ENCODE measurements at regions not wholly inside any gene's neighbourhood (a gene's known extent, or its start where the extent isn't known, plus 50 kb on each side); places are given as distances from the start of the nearest gene placed in this dataset.

DNA sequence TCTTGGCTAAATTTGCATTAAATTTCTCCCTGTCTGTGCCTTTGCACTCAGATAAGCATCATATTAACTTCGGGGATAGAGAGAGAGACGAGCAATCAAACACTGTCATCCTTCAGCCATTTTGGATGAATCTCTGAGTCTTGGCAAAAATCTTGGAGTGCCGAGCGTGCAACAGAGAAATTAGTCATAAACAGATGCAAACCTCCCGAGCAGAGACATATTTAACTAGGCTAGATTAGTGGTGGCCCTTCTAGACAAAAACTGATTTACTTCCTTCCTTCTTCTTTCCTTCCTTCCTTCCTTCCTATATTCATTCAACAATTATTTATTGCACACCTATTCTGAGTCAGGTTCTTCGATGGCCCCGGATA, 114.4 kb upstream of the BLID start:
- H3K9me3 Mint-ChIP-seq, result no peaks in the 10 kb centered on the region
- DNase-seq (ENCODE audit: low spot score in 2 of 2), result no peak
- no peaks in the 10 kb centered on the region for H3K4me1 Mint-ChIP-seq
- no peaks in the 10 kb centered on the region for H3K36me3 Mint-ChIP-seq
- H3K27ac Mint-ChIP-seq, result no peak overlapping the region
- ATAC-seq, result no peak
- no peak overlapping the region for H3K4me3 Mint-ChIP-seq

DNA sequence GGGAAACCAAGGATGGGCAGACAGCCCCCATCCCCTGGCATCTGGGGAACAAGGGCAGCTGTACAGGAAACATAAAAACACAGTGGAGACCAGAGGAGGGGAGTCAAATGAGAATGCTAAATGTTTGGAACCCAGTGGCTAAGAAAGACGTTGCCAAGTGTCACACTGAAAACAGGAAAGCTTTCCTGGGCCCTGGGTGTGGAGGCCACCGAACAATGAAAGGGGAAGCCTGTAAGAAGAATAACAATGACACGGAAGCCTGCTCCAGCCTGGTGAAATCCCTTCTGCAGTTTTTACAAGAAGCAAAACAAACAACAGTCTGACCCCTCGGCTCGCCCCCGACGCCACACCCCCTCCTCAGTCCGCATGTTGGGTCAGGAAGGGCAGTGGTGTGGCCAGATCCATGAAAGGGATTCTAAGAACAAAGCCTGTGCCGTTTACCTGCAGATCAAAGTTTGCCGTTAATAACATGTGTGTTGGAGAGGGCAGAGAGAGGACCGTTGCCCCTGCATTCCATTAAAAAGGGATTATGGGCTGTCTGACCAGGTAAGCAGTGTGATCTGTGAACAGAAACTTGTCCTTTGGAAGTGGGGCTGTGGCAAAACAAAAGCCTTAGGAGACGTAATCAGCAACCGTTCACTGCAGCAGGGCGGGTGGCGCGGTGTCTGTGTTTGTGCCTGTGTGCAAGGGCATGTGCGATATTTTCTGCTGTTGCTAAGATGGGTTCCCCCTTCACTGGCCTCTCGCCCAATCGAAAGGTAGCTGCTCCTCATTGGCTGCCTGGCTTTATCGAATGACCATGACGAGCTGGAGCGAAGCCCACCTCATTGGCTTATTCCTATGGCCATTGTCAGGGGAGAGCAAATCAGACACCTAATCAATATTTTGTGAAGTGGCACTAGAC, 113.7 kb upstream of the BLID start:
- no peaks in the 10 kb centered on the region for H3K36me3 Mint-ChIP-seq
- DNase-seq (ENCODE audit: low spot score in 2 of 2) (no peak), ATAC-seq (no peak)
- H3K9me3 Mint-ChIP-seq, result no peaks in the 10 kb centered on the region
- no peak overlapping the region for H3K27ac Mint-ChIP-seq
- no peaks in the 10 kb centered on the region for H3K4me1 Mint-ChIP-seq
- no peak overlapping the region for H3K4me3 Mint-ChIP-seq

- Mint-ChIP-seq H3K9me3 (no peaks in the 10 kb centered on the region), H3K36me3 (no peaks in the 10 kb centered on the region), H3K4me1 (no peaks in the 10 kb centered on the region), H3K4me3 (no peak overlapping the region), H3K27ac (no peak overlapping the region)
- DNase-seq (ENCODE audit: low spot score in 2 of 2) (no peak), ATAC-seq (no peak)
Observed at GRCh38 chr11:122229078-122229477, 113.1 kb upstream of the BLID start.

GRCh38 chr11:122226810-122227379, 110.9 kb upstream of the BLID start:
- Mint-ChIP-seq H3K4me3 (no peak overlapping the region), H3K9me3 (no peaks in the 10 kb centered on the region), H3K4me1 (no peaks in the 10 kb centered on the region), H3K27ac (no peak overlapping the region), H3K36me3 (no peaks in the 10 kb centered on the region)
- ATAC-seq (no peak), DNase-seq (ENCODE audit: low spot score in 2 of 2) (no peak)

DNA sequence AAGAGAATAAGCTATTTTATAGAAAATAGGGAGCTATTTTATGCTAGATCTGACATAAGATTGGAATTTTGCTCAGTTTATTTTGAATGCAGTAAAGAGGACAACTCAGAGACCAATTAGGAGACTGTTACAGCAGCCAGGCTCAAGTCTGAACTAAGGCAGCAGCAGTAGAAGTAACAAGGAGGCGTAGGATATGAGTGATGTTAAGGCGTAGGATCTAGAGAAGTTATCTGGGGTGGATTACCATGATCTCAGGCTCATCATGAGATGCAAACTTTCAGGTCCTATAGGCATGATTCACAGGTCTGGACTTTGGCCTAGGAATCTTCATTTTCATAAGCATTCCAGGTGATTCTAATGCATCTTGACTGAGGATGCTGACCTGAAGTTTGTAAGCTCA, 108.9 kb upstream of the BLID start:
- H3K4me1 Mint-ChIP-seq, result no peaks in the 10 kb centered on the region
- no peaks in the 10 kb centered on the region for H3K36me3 Mint-ChIP-seq
- H3K9me3 Mint-ChIP-seq, result no peaks in the 10 kb centered on the region
- DNase-seq (ENCODE audit: low spot score in 2 of 2) (no peak), ATAC-seq (no peak)
- H3K27ac Mint-ChIP-seq, result no peak overlapping the region
- no peak overlapping the region for H3K4me3 Mint-ChIP-seq

GRCh38 chr11:122220321-122220720, 104.3 kb upstream of the BLID start:
- Mint-ChIP-seq H3K36me3 (no peaks in the 10 kb centered on the region), H3K9me3 (no peaks in the 10 kb centered on the region), H3K27ac (no peak overlapping the region), H3K4me1 (no peaks in the 10 kb centered on the region), H3K4me3 (no peak overlapping the region)
- no peak for DNase-seq (ENCODE audit: low spot score in 2 of 2)
- ATAC-seq, result no peak

DNA sequence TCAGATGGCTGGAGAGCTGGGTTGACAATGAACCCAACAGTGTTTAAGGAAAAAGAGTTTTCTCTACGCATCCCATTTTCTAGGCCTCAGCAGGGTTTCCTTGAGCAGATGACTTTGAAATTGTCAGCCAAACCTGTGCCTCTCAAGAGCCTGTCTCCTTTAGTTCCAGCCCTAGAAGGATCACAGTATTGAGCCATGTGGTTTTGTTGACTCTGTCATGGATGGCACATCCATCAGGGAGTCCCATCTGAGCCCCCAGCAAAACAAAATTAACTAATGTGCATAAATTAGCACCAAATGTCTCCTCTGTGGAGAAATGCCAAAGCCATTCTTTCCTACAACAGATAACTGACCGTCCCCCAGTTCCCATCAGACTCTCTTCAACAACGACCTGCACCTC, 103.8 kb upstream of the BLID start:
- H3K36me3 Mint-ChIP-seq, result no peaks in the 10 kb centered on the region
- no peak overlapping the region for H3K27ac Mint-ChIP-seq
- no peaks in the 10 kb centered on the region for H3K4me1 Mint-ChIP-seq
- ATAC-seq, result no peak
- no peak for DNase-seq (ENCODE audit: low spot score in 2 of 2)
- H3K9me3 Mint-ChIP-seq, result no peaks in the 10 kb centered on the region
- H3K4me3 Mint-ChIP-seq, result no peak overlapping the region

GRCh38 chr11:122215244-122215992, 99.4 kb upstream of the BLID start:
- DNase-seq (ENCODE audit: low spot score in 2 of 2) (peak; percentile 4 to 53), ATAC-seq (peak; percentile 37)
- Mint-ChIP-seq H3K36me3 (no peaks in the 10 kb centered on the region), H3K4me3 (no peak overlapping the region), H3K4me1 (no peaks in the 10 kb centered on the region), H3K9me3 (no peaks in the 10 kb centered on the region), H3K27ac (no peak overlapping the region)

GRCh38 chr11:122214567-122214966, 98.6 kb upstream of the BLID start:
- no peaks in the 10 kb centered on the region for H3K36me3 Mint-ChIP-seq
- H3K4me1 Mint-ChIP-seq, result no peaks in the 10 kb centered on the region
- H3K27ac Mint-ChIP-seq, result no peak overlapping the region
- ATAC-seq (no peak), DNase-seq (ENCODE audit: low spot score in 2 of 2) (no peak)
- H3K9me3 Mint-ChIP-seq, result peaks cover 3% of the 10 kb centered on the region
- H3K4me3 Mint-ChIP-seq, result no peak overlapping the region

DNA sequence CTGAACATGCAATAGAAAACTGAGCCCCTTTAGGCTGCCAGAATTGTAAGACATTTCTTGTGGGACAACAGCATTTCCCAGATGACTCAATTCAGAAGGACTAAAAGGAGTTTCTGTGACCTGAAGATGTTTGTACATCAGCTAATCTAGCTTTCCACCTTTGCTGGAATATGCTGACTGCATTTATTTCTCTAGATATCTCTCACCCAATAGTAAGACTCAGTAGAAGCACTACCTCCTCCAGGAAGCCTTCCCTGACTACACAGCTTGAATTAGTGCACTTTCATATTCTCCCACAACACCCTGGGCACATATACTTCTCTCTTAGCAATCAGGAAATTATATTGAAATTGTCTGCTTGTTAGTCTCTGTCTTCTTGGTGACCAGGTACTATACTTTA, 98.1 kb upstream of the BLID start:
- H3K27ac Mint-ChIP-seq, result no peak overlapping the region
- no peak for ATAC-seq

GRCh38 chr11:122213171-122213570, 97.2 kb upstream of the BLID start:
- Mint-ChIP-seq H3K27ac (no peak overlapping the region), H3K36me3 (no peaks in the 10 kb centered on the region), H3K4me1 (no peaks in the 10 kb centered on the region), H3K4me3 (no peak overlapping the region), H3K9me3 (peaks cover 3% of the 10 kb centered on the region)
- ATAC-seq (no peak), DNase-seq (ENCODE audit: low spot score in 2 of 2) (no peak)

More for the DNA sequence above, 98.1 kb upstream of the BLID start:
- no peak for DNase-seq (ENCODE audit: low spot score in 2 of 2)
- Mint-ChIP-seq H3K4me1 (no peaks in the 10 kb centered on the region), H3K9me3 (peaks cover 3% of the 10 kb centered on the region), H3K4me3 (no peak overlapping the region), H3K36me3 (no peaks in the 10 kb centered on the region)

- DNase-seq (ENCODE audit: low spot score in 2 of 2) (no peak), ATAC-seq (no peak)
- peaks cover 3% of the 10 kb centered on the region for H3K9me3 Mint-ChIP-seq
- no peak overlapping the region for H3K27ac Mint-ChIP-seq
- H3K36me3 Mint-ChIP-seq, result no peaks in the 10 kb centered on the region
- no peaks in the 10 kb centered on the region for H3K4me1 Mint-ChIP-seq
- no peak overlapping the region for H3K4me3 Mint-ChIP-seq
Observed at GRCh38 chr11:122210367-122210997, 94.5 kb upstream of the BLID start.

GRCh38 chr11:122209619-122210366, 93.8 kb upstream of the BLID start:
- no peak overlapping the region for H3K4me3 Mint-ChIP-seq
- no peaks in the 10 kb centered on the region for H3K4me1 Mint-ChIP-seq
- H3K27ac Mint-ChIP-seq, result no peak overlapping the region
- no peaks in the 10 kb centered on the region for H3K36me3 Mint-ChIP-seq
- H3K9me3 Mint-ChIP-seq, result peaks cover 3% of the 10 kb centered on the region
- no peak for DNase-seq (ENCODE audit: low spot score in 2 of 2)
- no peak for ATAC-seq

DNA sequence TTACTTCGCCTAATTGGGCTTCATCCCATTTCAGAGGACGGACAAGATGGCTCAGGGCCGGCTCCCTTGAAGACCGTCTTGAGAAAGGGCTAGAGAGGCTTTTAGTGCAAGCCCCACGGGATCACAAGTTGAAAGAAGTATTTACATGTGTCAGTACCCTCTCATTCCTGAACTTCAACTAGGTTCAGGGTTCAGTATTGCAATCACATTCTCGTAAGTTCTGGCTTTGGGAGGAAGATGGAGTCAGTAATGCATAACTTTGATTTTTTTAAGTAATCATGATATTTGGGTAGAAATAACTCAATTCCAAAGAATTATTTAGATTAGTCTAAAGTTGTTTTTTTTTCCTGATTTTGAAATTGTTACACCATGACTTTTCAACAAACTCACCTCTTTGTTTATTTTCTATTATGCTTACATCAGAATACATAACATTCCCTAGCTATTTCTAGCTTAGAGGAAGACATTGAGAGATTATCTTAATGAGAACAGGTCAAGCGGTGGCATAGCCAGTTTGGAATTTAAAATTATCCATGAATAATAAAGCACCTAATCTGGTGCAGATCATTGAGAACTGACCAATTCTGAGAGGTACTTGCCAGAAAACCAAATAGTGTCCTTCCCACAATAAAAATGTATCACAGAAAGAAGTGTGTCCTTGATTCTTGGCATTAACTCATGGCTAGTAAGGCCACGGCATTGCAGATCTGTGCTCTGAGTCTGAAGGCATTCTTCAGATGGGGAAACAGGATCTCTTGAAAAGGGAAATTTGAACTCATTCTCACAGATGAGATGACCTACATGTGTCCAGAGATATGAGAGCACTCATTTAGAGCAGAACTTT, 92.1 kb upstream of the BLID start:
- Mint-ChIP-seq H3K4me3 (no peak overlapping the region), H3K9me3 (peaks cover 3% of the 10 kb centered on the region), H3K4me1 (no peaks in the 10 kb centered on the region), H3K27ac (no peak overlapping the region), H3K36me3 (no peaks in the 10 kb centered on the region)
- ATAC-seq, result no peak
- no peak for DNase-seq (ENCODE audit: low spot score in 2 of 2)
